NK-92 (cell line): ENCODE measurements at regions not wholly inside any gene's neighbourhood (a gene's known extent, or its start where the extent isn't known, plus 50 kb on each side); places are given as distances from the start of the nearest gene placed in this dataset.
"Not testable (repeated sequence)": the region's sequence is repeated elsewhere in the genome, so short reads cannot be mapped to it uniquely, and the experiment has no call there.

ENCODE experiments used
- DNase-seq: peaks from one replicate; lab custom pipeline; 2025; ENCODE audit not compliant: unreplicated experiment; lab: John Stamatoyannopoulos, UW

DNA sequence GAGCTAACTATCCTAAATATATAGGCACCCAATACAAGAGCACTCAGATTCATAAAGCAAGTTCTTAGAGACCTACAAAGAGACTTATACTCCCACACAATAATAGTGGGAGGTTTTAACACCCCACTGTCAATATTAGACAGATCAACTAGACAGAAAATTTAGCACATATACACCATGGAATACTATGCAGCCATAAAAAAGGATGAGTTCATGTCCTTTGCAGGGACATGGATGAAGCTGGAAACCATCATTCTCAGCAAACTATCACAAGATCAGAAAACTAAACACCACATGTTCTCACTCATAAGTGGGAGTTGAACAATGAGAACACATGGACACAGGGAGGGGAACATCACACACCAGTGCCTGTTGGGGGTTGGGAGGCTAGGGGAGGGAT is 358.9 kb upstream of the KCND2 start:
- DNase-seq: not testable (repeated sequence)

DNA sequence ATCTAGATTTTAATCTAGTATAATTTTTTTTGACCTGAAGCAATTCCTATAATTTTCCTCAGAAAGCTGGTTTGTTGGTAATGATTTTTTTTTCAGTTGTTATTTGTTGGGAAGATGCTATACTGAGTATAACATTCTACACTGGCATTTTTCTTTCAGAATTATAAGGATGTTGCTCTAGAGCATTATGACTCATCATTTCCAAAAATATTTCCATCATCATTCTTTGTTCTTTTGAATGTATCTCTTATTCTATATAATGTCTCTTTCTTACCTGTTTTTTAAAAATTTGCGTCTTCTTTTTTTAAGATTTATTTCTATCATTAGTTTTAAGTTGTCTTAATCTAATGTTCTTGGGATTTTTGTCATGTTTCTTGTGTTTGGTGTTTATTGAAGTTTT is 356.5 kb upstream of the KCND2 start:
- no peak for DNase-seq

DNA sequence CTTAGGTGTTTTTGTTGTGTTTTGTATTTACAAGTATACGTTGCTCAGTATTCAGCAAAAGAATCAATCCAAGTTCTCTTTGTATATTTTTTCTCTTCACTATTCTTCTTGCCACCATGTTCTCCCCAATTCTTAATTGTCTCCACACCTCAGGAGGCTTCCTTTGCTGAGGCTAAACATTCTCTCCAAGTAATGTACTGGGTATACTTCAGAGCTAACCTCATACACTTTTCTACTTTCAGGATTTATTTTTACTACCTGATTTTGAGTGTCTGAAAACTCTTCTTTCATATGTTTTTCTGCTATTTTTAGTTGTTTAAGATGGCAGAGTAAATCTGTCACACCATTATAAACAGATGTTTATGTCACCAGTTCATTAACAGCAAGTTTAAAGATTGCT is 354.8 kb upstream of the KCND2 start:
- no peak for DNase-seq

DNA sequence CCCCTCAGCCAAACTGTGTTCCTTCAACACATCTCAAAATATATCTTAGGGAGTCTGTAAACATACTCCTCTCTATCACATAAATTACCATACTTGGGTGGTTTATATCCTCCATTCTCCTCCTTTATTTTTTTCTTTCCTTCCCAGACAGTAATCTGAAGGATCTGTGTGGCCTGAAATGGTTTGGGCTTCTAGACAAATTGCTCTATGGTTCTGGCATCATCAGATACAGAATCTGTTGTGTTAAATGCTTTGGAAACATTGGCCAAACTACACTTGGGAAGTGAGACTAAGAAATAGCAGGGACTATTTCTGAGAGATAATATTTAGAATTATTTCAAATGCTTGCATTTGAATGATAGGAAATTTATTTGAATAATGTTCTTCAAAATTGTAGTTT is 353.0 kb upstream of the KCND2 start:
- DNase-seq: no peak

DNA sequence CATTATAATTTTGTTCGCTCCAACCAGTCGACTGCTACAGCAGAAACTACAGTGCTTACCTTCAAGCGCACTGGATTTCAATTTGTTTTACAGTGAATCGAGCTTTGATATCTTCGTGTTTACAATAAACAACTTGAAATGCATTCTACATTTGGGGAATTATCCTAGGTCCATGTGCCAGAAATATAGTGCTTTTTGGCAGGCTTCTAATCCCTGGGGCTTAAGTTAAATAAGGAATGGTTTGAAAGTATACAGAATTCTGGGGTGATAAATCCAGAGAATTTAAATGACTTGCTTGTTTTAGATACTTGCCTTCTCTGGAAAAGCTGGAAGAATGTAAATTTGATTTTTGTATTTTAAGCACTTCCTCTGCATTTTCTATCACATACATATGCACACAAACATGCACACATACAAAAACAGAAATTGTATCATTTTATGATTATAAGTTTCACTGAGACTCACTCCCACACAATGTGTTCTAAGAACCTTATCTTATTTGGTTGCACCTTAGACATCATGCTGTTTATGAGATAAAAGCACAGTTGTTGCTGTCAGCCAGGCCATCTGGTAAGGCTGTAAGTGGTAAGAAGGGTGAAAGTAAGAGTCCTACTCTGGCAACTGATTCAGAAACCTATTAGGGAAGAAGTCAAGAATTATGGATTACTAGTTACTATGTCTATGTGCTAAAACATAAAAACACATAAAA is 347.2 kb upstream of the KCND2 start:
- no peak for DNase-seq

DNA sequence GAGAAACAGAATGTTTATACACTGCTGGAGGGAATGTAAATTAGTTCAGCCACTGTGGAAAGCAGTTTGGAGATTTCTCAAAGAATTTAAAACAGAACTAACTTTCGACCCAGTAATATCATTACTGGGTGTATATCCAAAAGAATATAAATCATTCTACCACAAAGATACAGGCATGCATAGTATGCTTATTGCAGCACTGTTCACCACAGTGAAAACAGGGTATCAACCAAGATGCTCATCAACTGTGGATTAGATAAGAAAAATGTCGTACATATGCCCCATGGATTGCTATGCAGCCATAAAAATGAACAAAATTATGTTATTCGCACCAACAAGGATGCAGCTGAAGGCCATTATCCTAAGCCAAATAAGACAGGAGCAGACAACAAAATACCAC is 343.1 kb upstream of the KCND2 start:
- no peak for DNase-seq

DNA sequence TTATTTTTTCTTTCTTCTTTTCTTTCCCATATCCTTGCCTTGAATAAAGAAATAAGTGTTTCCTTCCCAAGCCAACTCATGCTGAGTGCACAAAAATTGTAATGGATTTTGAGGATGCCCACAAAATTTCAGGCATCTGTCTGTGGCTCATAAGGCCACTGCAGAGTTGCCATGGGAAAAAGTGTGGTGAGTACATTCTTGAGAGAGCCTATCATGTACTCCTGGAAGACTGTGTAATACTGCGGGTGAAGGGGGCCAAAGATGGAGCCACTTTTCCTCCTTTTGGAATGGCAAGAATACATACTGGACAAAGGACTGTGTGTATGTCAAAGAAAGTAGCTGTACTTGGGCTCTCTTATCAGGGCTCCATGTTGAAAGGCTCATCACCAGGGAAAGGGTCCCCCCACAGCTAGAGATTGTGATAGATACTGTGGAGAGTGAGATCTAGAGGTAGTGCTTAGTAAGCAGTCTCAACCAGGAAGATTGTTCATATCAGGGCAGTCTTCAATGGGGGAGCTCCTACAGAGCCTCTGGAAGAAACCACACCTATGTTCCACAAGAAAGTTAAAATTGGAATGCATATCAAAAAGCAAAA is 341.6 kb upstream of the KCND2 start:
- DNase-seq: no peak

DNA sequence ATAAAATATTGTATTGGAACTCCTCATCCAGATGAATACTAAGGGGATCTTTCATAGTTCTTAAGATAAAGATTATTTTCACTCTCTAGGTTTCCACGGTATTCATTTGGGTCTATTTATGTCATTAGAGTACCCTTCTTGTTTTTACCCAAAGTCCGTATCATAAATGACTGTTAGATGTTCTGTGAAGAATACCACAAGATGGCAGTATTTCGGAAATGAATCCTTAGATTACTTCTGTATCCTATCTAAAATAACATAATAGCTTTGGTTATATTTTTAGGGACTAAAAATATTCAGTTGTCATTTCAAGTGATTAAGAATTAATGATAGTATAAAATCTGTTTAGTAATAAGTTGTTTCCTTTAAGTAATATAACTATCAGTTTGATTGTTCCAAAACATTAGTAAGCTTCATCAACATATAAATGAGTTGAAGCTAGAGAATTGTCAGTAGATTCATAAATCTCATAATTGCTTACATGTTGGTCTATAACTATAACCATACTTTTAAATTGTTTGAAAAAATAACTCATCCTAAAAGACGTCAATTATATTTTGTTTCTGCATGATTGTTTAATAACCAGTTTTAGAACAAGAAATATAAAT is 337.5 kb upstream of the KCND2 start:
- no peak for DNase-seq

DNA sequence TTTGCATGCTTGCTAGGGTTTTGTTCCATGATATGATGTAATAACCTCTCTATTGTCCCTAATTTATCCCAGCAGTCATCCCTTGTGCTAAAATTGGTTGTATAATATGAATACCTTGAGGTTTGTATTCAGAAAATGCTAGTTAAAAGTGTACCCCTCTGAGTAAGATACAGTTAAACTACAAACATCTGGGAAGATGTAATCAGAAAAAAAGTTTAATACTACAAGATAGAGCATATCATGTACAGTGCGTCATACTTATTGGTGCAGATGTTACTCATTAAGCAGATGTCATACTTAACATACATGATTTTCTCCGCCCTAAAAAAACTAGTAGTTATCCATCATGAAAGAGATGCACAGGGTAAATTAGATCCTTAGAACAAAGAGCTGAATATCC is 336.1 kb upstream of the KCND2 start:
- DNase-seq: no peak

DNA sequence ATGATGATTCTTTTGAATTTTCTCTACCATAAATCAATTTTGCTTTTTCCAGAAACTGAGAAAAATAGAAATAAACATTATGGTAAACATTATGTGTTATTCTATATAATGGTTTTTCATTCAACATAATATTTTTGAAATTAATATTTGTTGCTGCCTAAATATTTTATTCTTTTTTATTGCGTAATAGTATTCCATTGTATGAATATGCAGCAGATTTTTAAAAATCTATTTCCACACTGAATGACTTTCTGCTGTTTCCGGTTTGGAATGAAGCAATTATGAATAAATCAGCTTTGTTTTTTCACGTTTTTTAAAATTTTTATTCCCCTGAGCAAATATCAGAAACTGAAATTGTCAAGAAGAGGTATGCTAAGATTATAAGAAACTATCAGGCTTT is 335.2 kb upstream of the KCND2 start:
- no peak for DNase-seq

DNA sequence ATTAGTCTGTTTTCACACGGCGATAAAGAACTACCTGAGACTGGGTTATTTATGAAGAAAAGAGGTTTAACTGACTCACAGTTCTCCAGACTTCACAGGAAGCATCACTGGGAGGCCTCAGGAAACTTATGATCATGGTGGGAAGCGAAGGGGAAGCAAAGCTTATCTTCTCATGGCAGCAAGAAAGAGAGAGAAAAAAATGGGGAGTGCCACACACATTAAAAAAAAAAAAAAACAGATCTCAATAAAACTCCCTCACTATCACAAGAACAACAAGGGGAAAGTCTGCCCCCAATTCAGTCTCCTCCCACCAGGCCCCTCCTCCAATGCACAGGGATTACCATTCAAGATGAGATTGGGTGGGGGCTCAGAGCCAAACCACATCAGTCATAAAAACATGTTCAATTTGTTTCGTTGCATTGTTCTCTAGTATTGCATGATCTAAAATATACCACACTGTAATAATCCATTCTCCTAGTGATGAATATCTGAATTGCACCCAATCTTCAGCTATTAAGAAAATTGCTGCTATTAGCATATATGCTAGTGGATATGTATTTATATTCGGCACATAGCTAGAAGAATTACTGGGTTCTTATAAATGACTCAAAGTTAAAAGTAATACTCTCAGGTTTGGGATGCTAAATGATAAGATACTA is 328.9 kb upstream of the KCND2 start:
- DNase-seq: no peak

DNA sequence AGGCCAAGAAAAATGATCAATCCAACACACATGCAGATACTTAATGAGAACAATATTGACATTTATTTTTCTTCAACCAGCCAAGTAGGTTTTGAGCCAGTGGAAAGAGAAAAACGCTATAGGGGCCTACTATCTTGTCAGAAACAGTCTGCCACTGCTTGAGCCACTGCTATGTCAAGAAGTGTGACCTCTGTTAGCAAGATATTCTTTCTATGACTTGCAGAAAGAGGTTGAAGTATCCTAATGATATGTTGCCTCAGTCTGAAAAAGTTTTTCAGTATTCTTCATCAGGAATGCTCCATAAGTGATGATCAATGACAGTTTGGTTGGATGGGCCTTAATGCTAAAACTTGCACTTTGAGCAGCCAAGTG is 328.4 kb upstream of the KCND2 start:
- DNase-seq: no peak

DNA sequence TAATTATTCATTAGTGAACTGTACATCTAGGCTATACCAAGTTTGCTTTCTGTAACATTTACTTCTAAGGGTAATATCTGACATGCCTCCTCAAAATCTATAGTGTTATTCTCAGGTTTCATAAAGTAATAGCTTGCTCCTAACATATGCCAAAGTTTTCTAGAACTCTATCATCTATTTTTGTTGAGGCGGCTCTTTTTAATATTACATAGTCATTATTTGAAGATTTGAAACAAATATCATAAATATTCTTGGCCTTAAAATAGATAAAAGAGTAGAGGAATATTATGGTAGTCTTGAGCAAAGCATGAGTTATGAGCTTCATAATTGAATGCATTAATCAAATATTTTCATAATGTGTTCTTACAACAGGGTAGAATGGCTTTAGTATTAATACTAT is 327.2 kb upstream of the KCND2 start:
- DNase-seq: no peak

DNA sequence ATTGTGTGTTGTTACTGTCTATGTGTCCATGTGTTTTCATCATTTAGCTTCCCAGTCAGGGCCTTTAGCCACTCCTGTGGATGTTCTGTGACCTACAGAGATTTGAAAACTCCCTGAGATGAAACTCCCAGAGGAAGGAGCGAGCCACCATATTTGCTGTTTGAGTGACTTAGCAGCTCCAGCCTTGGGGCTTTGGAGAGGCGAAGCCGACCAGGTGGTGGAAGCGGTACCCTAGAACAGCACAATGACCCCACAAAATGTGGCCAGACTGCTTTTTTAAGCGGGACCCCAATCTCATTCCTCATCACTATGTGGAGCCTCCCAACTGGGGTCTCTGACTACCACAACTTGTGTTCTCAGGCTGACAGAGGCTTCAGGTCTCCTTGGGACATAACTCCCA is 323.9 kb upstream of the KCND2 start:
- DNase-seq: no peak

DNA sequence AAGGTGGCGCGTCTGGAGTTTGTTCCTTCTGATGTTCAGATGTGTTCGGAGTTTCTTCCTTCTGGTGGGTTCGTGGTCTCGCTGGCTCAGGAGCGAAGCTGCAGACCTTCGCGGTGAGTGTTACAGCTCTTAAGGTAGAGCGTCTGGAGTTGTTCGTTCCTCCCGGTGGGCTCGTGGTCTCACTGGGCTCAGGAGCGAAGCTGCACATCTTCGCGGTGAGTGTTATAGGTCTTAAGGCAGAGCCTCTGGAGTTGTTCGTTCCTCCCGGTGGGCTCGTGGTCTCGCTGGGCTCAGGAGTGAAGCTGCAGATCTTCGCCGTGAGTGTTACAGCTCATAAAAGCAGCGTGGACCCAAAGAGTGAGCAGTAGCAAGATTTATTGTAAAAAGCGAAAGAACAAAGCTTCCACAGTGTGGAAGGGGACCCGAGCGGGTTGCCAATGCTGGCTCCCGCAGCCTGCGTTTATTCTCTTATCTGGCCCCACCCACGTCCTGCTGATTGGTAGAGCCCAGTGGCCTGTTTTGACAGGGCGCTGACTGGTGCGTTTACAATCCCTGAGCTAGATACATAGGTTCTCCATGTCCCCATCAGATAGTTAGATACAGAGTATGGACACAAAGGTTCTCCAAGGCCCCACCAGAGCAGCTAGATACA is 322.5 kb upstream of the KCND2 start:
- not testable (repeated sequence) for DNase-seq

DNA sequence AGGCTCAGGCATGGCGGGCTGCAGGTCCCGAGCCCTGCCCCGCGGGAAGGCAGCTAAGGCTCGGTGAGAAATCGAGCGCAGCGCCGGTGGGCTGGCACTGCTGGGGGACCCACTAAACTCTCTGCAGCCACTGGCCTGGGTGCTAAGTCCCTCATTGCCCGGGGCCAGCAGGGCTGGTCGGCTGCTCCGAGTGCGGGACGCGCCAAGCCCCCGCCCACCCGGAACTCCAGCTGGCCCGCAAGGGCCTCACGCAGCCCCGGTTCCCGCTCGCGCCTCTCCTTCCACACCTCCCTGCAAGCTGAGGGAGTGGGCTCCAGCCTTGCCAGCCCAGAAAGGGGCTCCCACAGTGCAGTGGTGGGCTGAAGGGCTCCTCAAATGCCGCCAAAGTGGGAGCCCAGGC is 321.4 kb upstream of the KCND2 start:
- DNase-seq: not testable (repeated sequence)

DNA sequence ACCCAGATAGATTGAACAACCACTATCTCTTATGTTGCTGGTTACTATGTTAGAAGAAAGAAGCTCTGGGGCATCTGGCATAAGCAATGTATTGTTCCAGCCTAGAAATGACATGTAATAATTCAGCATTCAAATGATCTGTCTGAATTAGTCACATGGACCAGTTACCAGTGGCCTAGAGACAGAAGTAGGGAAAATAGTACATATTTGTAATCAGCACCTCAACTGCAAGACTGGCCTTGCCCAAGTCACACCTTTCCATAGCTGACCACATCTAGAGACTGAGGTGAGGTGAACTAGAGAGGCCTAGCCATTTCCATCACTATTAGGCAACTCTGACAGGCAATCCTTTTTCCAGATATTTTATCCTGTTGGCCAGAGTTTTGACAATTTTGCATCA is 315.6 kb upstream of the KCND2 start:
- no peak for DNase-seq

DNA sequence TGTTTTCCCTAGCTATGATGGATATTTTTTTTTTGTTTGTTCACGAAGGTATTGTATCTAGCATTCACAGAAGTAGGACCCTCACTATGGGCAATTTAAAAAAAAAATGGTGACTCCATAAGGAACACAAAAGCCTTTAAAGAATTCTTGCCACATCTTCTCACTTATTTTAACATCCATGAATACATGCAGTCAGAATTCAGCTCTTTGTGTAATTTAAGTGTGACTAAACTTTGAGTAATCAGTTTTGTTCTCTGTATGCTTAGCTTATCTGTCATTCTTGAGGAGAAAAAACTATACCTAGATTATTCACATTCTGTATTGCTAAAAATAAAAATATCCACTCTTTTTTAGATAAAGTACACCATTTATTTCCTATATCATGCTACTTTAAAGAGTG is 313.2 kb upstream of the KCND2 start:
- no peak for DNase-seq

DNA sequence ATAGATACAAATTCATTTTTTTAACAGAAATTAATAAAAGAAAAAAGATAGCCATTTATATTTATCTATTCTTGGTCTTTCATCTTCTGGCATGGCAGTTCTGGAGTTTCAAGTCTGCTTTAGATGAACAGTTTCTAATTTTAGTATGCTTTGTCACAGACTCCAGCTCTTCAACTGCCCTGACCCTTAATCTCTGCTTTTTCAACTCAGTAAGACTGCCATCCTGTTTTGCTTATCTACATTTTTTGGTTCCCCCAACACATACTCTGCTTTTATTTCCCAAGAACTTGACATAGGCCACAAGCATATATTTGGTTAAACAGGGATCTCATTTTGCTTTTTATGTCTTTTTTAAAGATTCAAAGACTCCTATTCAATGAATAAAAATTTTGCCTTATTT is 309.3 kb upstream of the KCND2 start:
- DNase-seq: no peak

DNA sequence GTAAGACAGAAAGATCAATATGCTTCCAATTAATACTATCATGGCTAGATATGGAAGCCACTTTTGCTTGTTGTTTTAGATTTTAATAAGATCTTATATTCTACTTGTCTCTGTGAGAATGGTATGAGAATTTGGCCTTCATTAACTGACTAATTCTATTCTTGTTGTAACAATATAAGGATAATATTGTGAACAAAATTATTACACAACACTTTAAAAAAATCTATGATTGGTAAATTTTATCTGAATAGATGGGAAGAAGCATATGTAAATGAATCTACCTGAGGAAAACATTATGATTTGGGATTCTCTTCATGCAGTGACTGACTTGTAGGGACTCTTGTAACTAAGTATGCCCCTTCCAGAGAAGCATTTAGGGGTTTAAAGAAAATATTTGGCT is 308.9 kb upstream of the KCND2 start:
- no peak for DNase-seq

DNA sequence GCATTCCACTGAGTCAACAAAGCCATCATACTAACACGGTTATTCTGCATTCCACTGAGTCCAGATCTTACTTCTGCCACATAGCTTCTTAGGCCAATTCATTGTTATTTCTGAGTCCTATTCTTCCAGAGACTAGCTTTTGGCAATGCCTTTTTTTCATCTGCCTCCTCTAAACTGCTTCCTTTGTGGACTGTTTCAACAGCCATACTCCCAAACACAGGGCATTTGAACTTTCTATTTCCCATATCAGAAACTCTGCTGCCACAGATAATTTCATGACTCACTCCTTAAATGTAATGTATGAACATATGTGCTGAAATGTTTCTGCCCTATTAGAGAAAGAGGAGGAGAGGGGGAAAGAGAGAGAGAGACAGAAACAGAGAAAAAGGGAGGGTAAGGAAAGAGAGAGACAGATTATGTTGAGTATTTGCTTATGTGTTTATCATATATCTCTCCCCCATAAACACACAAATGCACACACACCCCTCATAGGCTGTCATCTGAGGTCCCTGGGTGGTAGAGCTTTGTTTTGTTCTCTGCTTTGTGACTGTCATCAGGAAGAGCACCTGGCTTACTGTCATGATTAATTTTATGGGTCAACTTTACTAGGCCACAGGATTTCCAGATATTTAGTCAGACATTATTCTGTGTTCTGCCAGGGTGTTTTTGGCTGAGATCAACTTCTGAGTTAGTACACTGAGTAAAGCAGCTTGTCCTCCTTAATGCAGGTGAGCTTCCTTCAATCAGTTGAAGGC is 308.0 kb upstream of the KCND2 start:
- DNase-seq: no peak
